Astrocyte of the cerebellum (primary cell): ENCODE measurements at regions not wholly inside any gene's neighbourhood (a gene's known extent, or its start where the extent isn't known, plus 50 kb on each side); places are given as distances from the start of the nearest gene placed in this dataset.

Experiments
- DNase-seq: peaks from one replicate; pipeline ENCODE4 v3.0.0-alpha.2; 2011; ENCODE audit warnings: low read depth
- H3K4me3 ChIP-seq: 2 replicates; pipeline ENCODE4 v1.5.1; 2011; ENCODE audit warnings: mild to moderate bottlenecking, low read depth, low read length, moderate library complexity
- in situ Hi-C: cut with HindIII; loops from 2 replicates; pipeline ENCODE4 v1.10.0; 2017; ENCODE audit warnings: low sequenced_read_pairs
- TF ChIP-seq, protein P1 (sequence below): IDR thresholded peaks from 2 replicates; pipeline ENCODE4 v1.5.1; 2012; ENCODE audit warnings: low read length, low read depth, moderate library complexity, mild to moderate bottlenecking; ENCODE audit errors: missing control alignments

- TF ChIP-seq, protein P1, sequence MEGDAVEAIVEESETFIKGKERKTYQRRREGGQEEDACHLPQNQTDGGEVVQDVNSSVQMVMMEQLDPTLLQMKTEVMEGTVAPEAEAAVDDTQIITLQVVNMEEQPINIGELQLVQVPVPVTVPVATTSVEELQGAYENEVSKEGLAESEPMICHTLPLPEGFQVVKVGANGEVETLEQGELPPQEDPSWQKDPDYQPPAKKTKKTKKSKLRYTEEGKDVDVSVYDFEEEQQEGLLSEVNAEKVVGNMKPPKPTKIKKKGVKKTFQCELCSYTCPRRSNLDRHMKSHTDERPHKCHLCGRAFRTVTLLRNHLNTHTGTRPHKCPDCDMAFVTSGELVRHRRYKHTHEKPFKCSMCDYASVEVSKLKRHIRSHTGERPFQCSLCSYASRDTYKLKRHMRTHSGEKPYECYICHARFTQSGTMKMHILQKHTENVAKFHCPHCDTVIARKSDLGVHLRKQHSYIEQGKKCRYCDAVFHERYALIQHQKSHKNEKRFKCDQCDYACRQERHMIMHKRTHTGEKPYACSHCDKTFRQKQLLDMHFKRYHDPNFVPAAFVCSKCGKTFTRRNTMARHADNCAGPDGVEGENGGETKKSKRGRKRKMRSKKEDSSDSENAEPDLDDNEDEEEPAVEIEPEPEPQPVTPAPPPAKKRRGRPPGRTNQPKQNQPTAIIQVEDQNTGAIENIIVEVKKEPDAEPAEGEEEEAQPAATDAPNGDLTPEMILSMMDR, result no peak
- DNase-seq, result no peak
- H3K4me3 ChIP-seq, result no peak overlapping the region
- in situ Hi-C loops, result loop anchor here (5.0 kb wide), 1 partner anchor 200 kb away; no protein-coding TSS in a partner anchor
Observed at GRCh38 chr12:77727442-77728001, 103.2 kb upstream of the NAV3 start.

GRCh38 chr12:77725611-77726010 is 105.1 kb upstream of the NAV3 start:
- H3K4me3 ChIP-seq, result no peak overlapping the region
- in situ Hi-C loops, result loop anchor here (5.0 kb wide), 1 partner anchor 202 kb away; no protein-coding TSS in a partner anchor
- TF ChIP-seq, protein P1, result no peak
- peak; percentile 31 for DNase-seq

DNA sequence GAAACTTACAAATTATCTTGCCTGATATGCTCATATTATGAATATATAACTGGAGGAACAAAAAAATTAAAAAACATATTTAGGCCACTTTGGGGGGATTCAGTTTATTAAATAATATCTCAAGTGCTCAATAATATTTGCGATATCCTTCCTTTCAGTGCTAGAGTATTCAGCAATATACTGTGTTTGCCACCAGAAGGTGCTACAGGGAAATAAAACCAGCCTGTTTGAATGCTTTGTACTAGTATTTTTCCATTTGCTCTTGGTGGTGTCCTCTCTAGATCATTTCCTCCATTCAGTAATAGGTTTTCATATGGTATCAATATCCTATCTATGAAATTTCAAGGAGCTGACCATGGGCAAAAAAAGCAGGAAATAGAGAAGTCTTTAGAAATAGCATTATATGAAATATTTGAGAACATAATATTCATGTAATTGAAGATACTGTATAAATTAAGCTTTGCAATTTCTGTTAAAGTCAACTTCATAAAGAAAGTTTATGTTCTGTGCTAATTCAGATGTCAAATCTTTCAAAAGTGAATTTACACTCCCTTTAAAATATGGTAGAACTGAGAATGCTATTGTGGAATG is 106.2 kb upstream of the NAV3 start:
- DNase-seq, result peak; percentile 33
- in situ Hi-C loops, result no loop called here
- H3K4me3 ChIP-seq, result no peak overlapping the region
- TF ChIP-seq, protein P1, result peak; percentile 62

- no peak for DNase-seq
- in situ Hi-C loops, result no loop called here
- TF ChIP-seq, protein P1, result no peak
- H3K4me3 ChIP-seq, result no peak overlapping the region
Observed at GRCh38 chr12:77723308-77723707, 107.4 kb upstream of the NAV3 start.

GRCh38 chr12:77722536-77722935 is 108.2 kb upstream of the NAV3 start:
- TF ChIP-seq, protein P1, result no peak
- DNase-seq, result no peak
- in situ Hi-C loops, result no loop called here
- no peak overlapping the region for H3K4me3 ChIP-seq

- DNase-seq, result no peak
- H3K4me3 ChIP-seq, result no peak overlapping the region
- TF ChIP-seq, protein P1, result peak; percentile 30
- in situ Hi-C loops, result no loop called here
Observed at GRCh38 chr12:77720258-77720657, 110.4 kb upstream of the NAV3 start.
